Limb (tissue), 2 donors: ENCODE measurements at regions not wholly inside any gene's neighbourhood (a gene's known extent, or its start where the extent isn't known, plus 50 kb on each side); places are given as distances from the start of the nearest gene placed in this dataset.
"Not testable (repeated sequence)": the region's sequence is repeated elsewhere in the genome, so short reads cannot be mapped to it uniquely, and the experiment has no call there.

Experiments
- DNase-seq, 2 donors: peaks; one replicate each; pipeline ENCODE4 v3.0.0-alpha.2; 2016; ENCODE audit errors: extremely low spot score in 2 of 2

DNA sequence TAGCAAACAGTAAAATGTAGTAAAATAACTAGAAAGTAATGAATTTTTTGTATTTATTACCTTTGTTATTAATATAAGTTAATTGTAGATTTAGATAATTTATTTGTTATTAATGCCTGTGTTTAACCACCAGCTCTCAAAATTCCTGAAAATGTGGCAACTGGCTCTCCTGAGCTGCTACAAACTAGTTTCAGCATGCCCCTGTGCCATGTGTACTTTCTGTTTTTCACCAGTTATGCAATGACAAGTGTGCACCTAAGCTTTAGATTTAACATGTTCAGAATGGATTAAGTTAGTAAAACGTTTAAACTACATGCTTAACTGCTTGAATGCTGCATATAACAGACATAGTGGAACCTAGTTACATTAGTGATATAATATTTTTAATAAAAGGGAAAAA, 88.1 kb downstream of the POSTN start:
- no peak for DNase-seq

- DNase-seq: no peak
Measured at GRCh38 chr13:37505531-37505930, 93.0 kb downstream of the POSTN start.

DNA sequence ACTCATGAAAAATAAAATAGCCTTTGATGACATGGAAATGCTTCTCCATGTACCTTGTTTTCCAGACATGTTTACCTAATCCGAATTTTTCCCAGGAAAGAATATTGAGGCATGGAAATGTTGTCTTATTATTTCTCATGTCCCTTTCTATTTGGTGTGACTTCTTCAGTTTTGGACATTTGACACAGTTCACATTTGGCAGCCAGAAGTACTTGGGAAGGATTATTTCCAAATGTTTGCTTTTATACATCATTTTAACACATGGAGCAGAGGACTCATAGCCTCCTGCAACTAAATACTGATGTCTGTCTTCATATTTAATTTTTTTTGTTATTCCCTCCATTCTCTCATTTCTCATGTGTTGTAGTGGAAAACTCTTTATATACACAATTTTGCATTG, 94.3 kb downstream of the POSTN start:
- no peak for DNase-seq

DNA sequence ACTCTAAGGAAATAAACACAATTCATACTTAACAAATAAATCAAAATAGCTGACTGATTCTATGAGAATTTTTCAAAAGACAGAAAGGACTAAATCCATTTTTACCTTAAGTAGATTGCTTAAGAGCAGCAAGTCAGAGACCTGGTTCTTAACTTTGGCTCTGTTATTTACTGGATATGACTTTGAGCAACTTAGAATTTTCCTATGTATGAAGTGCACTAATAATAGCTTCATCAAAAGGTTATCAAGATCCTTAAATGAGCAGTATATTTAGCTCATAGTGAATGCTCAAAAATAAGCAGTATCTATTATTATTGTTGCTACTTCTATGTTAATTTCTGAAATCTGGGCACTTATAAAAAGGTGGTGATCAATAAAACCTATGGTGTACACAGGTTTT, 95.3 kb downstream of the POSTN start:
- DNase-seq: no peak

GRCh38 chr13:37502303-37502993, 96.1 kb downstream of the POSTN start:
- not testable (repeated sequence) for DNase-seq

DNA sequence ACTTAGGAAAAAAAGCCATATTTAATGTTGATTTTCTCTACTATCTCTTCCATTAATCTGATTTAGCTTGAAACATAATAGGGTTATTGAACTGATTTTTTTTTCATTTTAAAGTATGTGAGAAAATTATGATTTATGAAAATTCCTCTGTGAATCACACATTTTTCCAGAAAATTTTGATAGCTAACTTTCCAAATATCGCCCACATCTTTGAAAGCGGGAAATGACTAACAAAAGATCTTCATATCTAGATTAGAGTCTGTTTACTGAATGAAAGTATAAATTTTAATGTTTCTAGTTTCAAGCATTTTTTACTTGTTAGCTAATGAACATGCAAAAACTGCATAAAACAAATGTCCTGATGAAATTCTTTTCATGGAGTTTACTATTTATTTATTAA, 97.4 kb downstream of the POSTN start:
- no peak for DNase-seq

DNA sequence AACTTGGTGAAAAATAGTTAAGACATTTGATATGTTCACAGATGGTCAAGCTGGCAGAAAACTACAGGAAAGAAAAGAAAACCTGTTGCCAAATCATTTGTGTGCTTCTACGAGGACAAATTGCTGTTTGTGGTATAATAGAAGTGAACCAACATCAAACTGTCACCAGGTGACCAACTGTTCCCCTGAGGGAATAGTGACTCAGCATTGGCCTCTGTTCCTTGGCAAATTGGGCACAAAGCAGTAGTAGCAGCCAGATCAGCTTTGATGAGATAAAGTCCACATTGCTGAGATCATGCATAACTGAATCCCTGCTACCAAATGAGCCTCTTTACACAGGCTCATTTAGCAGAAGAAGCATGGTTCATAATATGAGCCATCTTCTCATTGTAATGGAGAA, 103.5 kb downstream of the POSTN start:
- DNase-seq: no peak

GRCh38 chr13:37493775-37494174, 104.8 kb downstream of the POSTN start:
- DNase-seq: no peak

DNA sequence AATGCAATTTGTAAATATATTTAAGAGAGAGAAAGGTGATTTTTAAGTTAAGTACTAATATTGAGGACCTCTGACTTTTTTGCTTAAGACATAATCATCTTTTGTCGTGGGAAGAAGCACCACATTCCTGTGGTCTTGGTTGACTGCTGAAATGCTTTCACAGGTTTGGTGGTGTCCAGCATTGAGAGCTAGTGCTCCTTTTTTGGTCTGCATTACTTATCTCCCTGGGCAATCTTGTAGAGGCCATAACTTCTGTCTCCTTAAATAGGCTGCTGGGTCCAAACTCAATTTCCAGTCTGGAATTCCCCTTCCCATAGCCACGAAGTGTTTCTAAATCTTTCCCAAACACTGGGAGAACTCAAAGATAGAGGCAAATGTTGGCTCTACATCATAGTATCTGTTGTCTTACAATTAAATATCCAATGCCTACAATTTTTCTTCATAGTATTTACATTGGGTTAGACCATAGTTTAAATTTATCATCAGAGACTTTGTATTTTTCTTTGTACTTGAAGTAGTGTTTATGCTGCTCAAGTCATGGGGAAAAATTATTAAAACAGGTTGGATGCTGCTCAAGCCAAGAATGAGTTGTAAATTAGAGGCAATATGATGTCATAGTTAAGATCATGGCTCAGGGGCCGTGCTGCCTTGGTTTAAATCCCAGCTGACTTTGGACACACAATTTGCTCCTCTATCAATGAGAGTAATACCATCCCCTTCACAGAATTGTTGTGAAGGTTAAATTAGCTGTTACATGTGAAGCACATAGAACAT, 105.6 kb downstream of the POSTN start:
- no peak for DNase-seq

DNA sequence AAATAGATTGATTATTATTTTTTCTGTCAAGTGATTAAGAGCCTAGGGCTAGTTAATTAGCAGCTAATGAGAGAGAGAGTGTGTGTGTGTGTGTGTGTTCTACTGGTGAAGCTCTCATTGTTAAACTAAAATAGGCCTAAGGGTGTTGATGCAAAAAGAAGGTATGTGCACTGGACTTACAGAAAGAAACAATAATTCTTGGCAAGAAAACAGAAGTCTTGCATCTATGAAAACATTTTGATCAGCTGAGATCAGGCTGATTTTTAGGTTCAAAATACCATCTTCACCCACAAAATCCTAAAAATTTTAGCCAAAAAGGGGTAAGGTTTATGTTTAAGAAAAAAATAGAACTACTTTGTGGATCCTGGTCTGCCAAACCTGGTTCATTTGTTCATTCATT, 106.5 kb downstream of the POSTN start:
- DNase-seq: no peak

DNA sequence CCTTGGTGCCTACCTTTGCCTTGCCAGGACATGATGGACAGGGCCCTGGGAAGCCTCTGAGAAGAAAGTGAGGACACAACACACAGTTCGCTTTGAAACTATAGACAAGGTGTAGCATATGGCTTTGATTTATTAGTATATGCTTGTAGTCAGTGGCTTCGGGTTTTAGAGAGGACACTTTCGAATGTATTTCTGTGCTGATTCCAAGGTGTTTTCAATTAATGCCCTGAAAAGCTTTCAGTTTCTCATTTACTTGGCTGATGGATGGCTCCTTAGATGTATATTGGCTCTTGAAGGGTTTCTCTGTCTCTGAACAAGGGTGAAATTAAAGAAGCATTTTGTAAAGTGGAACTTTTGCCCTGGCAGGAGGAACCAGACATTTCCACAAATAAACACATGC, 106.9 kb downstream of the POSTN start:
- no peak for DNase-seq

DNA sequence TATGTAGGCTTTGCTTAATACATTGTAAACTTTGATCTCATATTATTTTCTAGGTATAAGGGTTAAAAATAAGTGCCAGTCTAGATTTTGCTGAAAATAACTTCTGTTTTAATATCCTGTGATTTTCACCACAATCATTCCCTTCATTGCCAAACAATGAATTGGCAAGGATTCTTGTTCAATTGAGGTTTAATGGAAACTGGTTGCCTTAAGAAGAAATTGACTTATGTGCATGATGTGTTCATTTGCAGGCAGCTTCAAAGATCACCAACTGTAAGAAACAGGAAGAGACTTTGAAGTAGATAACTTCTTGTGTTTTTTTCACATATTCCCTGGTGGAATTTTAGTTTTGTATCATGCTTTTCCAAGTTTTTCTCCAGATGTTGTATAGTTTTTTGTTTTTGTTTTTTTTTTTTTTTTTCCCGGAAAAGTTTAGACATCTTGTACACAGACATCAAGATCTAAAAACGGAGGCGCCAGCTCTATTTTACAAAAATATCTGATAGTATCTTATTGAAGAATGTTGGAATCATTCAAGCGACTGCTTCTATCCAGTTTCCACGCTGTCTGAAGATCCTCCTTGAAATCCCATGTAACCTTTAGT, 108.3 kb downstream of the POSTN start:
- no peak for DNase-seq

- DNase-seq: no peak
Measured at GRCh38 chr13:37488726-37489125, 109.8 kb downstream of the POSTN start.

DNA sequence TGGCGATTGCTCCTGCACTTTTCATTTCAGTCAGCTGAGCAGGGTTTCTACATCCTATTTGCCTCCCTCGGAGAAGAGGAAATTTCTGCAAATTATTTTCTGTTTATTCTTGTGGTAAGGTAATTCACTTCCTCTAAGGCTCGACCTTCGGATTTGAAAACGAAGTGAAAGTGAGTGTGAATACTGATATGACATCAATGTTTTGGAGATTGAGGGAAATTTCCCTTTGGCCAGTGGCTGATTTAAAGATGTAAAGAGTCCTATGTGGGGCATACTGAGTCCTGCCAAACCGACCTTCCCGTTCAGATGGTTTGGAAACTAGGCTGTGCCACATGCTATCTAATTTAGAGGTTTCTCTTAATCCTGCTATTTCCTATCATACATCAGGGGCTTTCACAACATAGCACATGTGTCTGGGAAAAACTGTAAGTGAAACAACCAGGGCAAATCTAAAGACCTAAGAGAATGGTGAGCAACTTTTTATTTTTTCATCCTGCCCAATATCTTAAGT, 112.3 kb downstream of the POSTN start:
- DNase-seq: no peak

DNA sequence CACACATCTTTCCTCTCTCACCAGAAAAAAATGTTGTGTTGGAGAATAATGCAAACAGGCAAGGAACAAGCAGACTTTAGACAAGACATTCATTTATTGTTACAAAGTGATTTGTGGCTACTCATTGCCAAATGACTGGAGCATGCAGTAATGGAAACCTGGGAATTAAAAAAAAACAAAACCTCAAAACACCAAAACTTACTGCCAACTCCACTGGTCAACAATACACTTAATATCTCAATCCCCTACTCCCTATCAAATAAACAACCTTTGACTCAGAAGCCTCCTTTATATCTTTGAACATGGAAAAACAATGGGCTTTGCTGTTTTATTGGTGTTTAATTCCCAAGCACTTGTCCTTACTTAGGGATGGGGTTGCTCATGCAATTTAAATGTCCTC, 112.8 kb downstream of the POSTN start:
- no peak for DNase-seq

DNA sequence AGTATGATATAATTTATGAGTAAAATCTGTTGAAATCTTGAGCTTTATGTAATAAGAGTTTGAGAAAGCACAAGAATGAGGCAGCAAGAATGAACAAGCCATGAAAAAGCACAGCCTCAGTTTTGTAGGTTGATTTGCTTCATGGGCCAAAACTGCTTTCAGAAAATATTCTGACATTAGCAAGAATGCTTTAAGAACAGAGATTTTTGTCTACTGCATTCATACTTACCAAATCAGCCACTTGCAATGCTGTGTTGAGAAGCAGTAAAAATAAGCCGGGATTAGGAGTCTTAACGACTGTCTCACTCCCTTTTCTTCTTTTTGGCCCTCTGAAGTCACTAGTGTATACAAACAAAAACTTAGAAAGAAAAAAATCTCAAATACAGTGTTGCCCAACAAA, 114.5 kb downstream of the POSTN start:
- DNase-seq: no peak

DNA sequence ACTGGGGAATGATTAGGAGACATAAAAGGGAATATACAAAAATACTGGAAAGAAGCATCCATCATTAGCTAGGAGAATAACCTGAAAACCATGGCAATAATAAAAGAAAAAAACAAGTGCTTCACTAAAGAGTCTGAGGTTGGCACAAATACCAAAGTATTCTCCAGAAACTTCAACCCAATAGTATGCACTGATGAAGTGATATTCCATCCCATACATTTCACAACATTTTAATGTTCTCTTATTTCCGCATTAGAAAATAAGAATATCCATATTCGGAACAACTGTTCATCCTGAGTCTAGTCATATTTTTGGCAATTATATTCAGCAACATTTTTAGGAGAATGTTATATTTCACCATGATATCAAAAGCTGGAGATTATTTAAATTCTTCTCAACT, 116.2 kb downstream of the POSTN start:
- no peak for DNase-seq

GRCh38 chr13:37481885-37482227, 116.7 kb downstream of the POSTN start:
- no peak for DNase-seq

DNA sequence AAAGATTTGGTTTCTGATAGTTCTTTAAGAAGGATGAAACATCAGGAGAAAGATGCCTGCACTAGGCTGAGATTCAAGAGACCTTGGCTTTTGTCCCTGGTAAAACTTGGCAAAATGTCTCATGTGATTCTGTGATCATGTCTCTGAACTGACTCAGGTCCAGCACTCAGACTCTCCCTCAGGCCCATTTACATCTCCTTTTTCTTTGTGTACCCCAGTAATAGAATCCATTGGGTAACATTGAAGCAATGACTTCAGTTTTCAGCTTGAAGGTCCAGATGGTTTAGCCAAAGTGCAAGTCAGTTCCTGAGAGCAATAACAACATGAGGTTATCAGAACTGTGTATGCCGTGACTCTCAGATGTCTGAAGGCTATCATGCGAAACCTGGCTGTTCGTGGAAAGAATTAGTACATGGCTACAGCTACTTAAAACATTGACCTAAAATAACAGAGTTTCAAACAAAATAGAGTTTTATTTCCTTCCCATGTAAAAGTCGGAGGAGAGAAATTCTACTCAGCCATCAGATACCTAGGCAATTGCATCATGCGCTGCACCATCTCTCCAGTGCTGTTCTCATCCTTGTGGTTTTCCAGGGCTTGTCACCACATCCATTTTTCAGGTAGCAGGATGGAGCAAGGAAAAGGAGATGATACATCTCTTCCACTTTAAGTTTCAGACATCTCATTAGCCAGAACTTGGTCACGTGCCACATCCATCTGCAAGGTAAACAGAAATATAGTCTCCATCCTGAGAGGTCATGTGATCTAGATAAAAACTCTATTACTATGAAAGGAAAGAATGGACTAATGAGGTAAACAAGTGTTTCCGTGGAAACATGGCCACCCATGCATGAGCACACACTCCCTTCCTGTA, 117.3 kb downstream of the POSTN start:
- peak in 1 of 2 donors; percentile 31 for DNase-seq

GRCh38 chr13:37479916-37480315, 118.7 kb downstream of the POSTN start:
- DNase-seq: no peak

- no peak for DNase-seq
Measured at GRCh38 chr13:37476874-37477273, 121.7 kb downstream of the POSTN start.

DNA sequence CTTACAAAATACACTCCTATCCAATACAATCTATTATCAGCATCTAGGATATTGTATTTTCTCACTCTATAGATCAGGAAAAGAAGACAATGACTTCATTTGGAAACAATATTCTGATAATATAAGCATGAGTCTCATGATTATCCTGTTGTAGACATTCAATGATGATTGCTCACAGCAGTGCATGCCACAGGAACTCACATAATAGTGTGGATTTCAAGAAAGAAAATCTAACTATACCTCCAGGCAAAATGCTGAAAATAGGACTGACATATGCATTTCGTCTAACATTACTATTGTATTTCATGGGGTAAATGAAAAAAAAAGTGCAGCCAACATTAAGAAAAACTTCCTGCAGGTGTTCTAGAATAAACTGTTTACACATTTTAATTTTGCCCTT, 122.6 kb downstream of the POSTN start:
- no peak for DNase-seq
